Breast epithelium (tissue), 3 donors: ENCODE measurements at regions not wholly inside any gene's neighbourhood (a gene's known extent, or its start where the extent isn't known, plus 50 kb on each side); places are given as distances from the start of the nearest gene placed in this dataset.

Source experiments
- POLR2AphosphoS5 ChIP-seq, 3 donors: sonication (generic); formaldehyde crosslinking; IDR thresholded peaks; one replicate each; pipeline ENCODE4 v1.6.1; 2017; ENCODE audit warnings: antibody characterized with exemption in 3 of 3
- TF ChIP-seq, protein P1 (sequence below), 3 donors: fragments of 450-650 bp; IDR thresholded peaks; one replicate each; pipeline ENCODE4 v1.5.1; 2016 to 2017; ENCODE audit warnings: antibody characterized with exemption in 3 of 3, mild to moderate bottlenecking in 3 of 3, moderate library complexity in 3 of 3

DNA sequence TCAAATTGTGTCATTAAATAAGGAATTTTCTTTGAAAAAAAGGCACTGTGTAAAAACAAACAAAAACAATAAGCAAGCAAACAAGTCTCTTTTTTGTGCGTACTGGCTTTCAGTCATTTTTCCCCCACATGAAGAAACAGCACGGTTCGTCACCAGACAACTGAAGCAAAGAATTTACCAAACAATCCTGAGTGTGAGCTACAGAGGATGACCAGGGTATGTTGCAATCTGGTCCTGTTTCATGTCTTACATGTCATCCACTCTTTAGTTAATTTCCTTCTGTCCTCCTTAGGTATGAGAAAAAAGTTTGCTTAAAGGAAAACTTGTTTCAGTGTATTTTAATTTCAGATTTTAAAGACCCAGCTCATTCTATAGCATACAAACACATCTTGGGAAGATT lies 1080.7 kb upstream of the NUDT12 start:
- TF ChIP-seq, protein P1, sequence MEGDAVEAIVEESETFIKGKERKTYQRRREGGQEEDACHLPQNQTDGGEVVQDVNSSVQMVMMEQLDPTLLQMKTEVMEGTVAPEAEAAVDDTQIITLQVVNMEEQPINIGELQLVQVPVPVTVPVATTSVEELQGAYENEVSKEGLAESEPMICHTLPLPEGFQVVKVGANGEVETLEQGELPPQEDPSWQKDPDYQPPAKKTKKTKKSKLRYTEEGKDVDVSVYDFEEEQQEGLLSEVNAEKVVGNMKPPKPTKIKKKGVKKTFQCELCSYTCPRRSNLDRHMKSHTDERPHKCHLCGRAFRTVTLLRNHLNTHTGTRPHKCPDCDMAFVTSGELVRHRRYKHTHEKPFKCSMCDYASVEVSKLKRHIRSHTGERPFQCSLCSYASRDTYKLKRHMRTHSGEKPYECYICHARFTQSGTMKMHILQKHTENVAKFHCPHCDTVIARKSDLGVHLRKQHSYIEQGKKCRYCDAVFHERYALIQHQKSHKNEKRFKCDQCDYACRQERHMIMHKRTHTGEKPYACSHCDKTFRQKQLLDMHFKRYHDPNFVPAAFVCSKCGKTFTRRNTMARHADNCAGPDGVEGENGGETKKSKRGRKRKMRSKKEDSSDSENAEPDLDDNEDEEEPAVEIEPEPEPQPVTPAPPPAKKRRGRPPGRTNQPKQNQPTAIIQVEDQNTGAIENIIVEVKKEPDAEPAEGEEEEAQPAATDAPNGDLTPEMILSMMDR (IDR thresholded peaks at IDR 0.05) = no peak
- TF ChIP-seq POLR2AphosphoS5 (IDR thresholded peaks at IDR 0.05) = no peak
